ENCODE measurements at regions not wholly inside any gene's neighbourhood (a gene's known extent, or its start where the extent isn't known, plus 50 kb on each side); places are given as distances from the start of the nearest gene placed in this dataset.

DNA sequence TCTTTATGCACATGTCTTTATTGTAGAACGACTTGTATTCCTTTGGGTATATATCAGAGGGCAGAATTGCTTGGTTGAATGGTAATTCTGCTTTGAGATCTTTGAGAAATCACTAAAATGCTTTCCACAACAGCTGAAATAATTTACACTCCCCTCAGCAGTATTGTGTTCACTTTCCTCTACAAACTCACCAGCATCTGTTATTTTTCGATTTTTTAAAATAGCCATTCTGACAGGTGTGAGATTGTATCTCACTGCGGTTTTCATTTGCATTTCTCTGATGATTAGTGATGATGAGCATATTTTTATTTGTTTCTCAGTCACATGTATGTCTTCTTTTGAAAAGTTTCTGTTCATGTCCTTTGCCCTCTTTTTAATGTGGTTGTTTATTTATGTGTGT lies 459.8 kb downstream of the PABPC4L start:
- DNase-seq (ENCODE audit: low spot score) = no peak

DNA sequence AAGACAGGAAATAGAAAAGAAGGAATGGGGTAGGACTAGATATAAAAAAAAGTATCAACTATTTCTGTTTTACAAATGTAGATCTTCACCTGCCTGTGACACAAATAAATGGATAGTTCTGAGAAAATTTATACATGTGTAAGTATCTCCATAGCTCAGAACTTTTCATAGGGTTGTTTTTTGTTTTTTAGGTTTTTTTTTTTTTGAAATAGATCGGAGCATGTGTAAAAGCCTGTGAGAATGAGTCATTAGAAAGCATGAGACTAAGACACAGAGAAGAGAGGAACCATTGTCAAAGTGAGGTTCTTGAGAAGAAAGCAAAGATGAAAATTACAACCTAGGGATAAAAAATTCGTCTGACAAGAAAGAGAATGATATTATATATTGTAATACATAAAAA lies 481.6 kb downstream of the PABPC4L start:
- DNase-seq (ENCODE audit: low spot score) = no peak

DNA sequence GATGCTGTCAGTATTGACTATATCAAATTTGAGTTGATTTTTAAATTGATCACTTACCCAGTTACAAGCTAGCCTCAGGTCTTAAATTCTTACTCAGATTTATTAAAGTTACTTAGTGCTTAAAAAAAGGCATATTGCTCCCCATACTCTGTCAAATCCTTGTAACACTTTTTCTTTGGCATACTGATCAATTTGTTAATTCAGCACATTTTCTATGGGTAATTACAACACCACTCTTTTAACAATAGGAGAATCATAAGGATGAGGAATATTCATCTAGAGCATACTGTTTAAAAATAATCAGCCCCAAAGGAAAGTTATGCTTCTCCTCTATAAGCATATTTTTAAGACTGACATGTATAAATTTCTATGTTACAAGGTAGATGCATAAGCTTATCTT lies 482.5 kb downstream of the PABPC4L start:
- no peak for DNase-seq (ENCODE audit: low spot score)

DNA sequence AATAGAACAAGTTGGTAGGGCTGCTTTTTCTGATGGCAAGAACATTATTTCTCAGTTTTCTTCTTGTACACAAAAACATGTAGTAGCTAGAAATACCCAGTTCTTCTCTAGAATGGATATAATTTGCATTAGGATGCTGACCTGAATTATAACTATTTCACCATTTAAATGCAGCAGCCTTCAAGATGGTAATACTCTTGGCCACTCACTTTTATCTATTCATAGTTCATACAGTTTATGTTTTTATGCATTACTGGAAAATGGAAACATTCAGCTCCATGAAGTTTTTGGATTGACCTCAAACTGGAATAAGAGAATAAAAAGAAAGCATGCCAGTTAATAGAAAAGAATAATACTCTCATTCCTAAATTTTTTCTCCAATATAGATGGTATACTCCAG lies 487.4 kb downstream of the PABPC4L start:
- no peak for DNase-seq (ENCODE audit: low spot score)

DNA sequence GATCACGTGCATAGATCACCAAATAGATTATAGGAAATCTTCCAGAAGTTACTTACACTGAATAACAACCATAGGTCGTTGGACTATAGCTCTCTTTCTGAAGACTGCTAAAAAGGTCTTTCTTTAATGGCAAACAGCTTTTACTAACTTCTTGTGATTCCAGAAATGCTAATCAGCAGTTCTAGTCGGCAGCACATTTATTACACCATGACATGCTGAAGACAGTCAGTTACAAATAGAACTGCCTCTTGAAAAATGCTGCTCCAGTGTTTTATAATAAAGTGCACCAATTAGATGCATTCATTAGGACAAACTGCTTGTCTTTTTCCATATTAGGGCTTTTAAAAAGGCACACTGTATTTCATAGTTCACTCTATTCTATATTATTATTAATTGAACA lies 488.2 kb downstream of the PABPC4L start:
- no peak for DNase-seq (ENCODE audit: low spot score)

DNA sequence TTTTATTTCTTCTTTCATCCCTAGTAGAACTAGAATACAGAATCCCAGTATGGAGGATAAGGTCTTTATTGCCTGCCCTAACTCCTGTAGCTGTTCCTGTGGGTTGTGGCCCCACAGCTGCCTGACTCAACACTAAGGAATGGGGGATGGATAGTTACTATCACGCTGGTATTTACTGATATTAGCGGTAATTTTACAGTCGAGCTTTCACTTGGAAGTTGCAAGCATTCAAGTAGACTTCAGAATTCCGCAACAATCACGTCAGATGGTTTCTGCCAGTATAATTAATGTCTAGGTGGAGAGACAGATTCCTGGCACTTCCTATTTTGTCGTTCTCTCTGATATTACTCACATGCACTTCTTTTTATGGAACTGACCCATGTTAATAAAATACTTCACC lies 489.8 kb downstream of the PABPC4L start:
- no peak for DNase-seq (ENCODE audit: low spot score)

DNA sequence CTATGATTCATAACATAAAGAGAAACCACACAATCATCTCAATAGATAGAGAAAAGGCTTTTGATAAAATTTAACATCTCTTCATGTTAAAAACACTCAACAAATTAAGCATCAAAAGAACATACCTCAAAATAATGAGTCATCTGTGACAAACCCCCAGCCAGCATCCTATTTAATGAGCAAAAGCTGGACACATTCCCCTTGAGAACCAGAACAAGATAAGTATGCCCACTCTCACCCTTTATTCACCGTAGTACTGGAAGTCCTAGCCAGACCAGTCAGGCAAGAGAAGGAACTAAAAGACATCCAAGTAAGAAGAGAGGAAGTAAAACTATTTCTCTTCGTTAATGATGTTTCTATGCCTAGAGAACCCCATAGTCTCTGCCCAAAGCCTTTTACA lies 507.2 kb downstream of the PABPC4L start:
- no peak for DNase-seq (ENCODE audit: low spot score)

DNA sequence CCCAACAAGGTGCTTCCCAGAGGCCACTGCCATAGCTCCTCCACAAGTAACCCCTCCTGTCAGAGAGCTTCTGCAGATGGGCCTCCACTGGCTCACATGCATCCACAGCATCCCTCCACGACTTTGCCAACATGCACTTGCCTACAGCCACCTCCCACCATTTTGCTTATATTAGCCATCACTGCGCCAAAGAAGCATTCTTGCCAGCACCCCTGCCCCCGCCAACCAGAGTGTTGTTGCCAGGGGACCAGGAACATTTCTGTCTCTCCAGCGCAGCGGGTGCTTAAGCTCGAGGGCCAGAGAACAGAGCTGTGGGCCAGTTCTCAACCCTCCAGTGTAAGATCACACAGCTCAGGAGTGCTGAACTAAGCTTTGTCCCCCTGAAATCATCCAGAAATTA lies 517.6 kb downstream of the PABPC4L start:
- no peak for DNase-seq (ENCODE audit: low spot score)

DNA sequence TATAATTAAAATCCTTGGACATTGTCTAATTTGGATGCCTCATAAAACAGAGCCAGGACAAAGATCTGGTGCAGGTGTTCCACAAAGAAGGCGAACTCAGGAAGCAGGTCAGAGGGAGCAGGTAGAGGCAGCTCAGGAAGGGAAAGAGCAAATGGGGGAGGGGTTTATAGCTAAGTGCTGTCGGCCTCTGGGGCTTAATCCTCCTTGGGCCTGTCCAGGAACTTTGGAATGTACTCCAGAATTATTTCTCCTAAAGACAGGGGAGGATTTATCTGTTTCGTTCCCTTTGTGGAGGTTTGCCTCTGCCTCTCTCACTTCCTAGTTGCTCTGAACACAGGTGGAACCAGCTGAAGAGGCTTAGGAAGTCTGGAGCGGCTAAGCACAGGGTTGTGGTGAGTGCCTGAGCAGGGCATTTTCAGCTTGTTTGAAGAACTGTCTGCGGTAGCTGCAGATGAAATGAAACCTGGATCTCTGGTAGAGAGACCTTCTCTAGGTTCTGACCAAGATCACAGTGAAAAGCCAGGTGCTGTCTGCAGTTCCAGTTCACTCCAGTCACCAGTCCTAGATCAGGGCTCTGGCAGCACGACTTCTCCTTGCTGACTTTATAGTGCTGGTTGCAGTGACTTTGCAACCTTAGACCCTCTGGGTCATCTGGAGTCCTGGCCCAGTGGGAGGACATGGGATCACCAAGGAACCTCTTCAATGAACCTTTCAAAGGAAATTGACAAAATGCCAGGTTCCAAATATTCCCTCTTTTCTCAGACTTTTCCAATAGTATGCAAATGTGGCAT lies 519.2 kb downstream of the PCDH10 start:
- DNase-seq (ENCODE audit: low spot score) = no peak

DNA sequence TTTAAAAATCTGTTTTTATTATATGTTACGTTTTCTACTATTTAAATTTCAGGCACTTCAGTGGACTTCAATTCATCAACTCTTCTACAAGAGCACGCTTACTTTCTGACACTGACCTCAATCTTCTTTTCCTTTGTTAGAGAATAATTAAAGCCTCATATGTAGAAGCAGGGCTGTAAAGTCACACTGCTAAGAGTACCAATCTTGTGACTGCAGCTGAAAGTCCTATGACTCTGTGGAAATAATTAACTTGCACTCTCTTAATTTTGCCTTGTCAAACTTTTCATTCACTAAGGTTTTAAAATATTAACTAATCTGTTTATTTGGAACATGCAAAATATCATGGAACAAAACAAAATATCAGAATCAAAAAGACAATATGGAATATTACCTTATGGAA lies 498.1 kb downstream of the PCDH10 start:
- no peak for DNase-seq (ENCODE audit: low spot score)

DNA sequence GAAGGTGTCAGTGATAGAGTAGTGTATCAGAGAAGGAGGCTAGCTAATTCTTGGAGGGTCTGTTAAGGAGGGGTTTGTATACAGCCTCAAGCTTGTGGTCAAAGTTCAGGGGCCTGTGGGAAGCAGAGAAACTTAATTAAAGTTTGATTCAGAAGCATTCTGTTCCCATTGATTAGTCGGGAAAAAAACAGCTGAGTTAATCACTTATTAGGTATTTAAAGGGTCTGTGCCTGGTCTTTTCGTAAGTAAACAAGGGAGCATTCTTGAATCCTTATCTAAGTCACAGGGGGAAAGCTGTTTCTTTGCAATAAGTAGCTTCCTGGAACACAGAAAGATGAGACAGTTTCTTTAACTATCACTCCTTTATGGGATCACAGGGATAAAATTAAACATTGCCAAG lies 492.1 kb downstream of the PCDH10 start:
- DNase-seq (ENCODE audit: low spot score) = no peak

DNA sequence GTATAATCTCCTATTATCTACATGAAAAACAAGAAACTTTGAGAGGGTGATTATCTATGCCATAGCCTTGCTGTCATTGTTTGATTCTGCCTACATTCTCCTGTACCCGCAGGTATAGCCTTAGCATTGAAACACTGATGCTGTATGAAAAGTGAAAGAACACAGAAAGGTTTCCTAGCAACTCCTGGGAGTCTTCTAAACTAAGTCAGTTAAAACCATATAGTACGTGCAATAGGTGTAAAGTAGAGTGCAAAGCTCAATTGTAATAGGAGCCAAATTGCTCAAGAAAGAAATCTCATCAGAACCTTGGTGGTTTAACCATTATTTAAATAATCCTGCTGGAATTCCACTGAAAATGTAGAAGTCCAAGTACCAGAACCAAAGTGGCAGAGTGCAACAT lies 489.7 kb downstream of the PCDH10 start:
- DNase-seq (ENCODE audit: low spot score) = no peak

DNA sequence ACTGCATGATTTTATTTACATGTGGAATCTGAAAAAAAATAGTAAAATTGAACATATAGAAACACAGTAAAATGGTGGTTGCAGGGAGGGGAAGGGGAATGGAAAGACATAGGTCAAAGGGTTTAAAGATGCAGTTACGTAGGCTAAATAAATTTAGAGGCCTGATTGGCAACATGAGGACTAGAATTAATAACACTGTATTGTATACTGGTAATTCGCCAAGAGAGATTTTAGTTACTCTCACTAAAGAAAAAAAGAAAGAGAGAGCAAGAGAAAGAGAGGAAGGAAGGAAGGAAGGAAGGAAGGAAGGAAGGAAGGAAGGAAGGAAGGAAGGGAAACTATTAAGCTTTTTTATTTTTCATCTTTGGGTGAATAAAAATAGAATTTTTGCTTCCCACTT lies 488.1 kb downstream of the PCDH10 start:
- no peak for DNase-seq (ENCODE audit: low spot score)

DNA sequence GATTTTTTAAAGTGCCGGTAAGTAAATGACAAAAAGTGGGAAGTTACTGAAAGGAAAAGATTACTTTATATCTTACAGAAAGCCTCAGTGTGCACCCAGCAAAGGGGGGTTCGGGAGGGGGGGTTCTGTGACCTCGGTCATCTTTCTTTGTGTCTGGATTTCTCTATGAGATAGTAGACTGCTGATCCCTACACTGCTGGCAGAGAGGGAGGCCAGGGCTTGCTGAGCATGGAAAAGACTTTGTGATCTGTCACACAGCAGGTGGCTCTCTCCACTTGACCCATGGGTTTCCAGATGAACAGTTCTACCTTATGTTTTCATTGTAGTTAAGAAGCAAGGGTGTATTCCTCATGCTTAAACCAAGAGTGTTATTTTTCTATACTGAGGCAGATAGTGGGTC lies 475.6 kb downstream of the PCDH10 start:
- DNase-seq (ENCODE audit: low spot score) = no peak

DNA sequence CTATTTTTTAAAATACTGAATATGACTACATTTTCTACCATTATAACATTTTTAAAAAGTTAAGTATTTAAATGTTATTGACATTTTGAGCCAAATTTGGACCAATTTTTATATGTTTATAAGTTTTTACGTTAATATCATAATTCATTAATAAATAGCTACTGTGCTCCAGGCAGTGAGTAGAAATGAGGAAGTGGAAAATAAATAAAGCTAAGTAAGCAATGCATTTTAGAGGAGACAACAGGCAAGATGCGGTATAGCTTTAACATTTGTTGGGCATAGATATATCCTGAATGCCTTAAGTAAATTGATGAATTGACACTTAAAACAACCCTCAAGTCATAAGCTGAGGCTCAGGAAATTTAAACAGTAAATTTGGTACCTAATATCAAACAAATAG lies 474.8 kb downstream of the PCDH10 start:
- DNase-seq (ENCODE audit: low spot score) = no peak

DNA sequence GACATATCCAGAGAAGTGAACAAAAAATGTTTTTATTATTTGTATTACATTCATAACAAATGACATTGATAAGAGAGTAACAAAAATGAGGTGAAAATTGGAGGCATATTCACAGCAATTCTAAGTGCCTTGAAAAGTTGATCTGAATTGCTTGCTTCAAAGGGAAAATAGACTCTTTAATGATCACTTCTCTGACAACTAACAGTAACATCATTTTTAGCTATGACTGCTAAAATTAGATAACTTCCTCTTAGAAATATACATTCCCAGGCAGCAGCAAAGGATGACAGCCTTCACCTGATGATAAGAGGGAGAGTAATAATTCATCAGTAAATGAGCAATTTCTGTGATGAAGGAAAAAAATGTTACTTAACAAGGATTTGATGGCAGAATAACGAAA lies 472.5 kb downstream of the PCDH10 start:
- DNase-seq (ENCODE audit: low spot score) = no peak

DNA sequence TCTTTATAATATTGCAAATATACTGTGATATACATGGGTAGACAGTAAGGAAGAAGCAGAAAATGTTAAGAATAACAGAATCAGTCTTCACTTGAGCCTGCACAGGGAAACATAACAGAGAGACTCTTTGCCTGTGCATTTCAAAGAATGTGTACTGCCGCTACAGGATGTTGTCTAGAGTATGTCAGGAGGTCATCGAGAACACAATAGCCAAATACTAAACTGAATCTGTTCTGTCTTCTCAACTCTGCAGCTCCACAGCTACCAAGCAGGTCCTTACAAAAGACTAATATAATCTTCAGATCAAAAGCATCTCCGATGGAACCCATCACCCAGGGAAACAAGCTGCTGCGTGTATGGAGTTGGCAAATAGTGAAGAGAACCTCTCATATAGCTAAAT lies 471.5 kb downstream of the PCDH10 start:
- DNase-seq (ENCODE audit: low spot score) = no peak

DNA sequence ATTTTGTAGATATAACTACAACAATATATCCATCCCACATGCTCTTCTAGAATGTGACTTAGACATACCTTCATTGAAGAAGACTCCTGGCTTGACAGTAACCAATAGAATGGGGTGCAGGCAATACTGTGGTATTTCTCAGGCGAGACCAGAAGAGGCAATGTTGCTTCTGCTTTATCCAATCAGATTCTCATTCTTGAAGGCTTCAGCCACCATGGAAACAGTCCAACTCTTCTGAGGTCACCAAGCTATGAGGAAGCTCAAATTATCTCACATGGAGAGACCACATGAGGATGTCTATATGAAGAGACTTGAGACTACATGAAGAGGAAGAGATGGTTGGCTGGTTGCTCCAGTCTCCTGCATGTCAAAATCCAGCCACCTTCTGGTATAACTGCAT lies 469.9 kb downstream of the PCDH10 start:
- no peak for DNase-seq (ENCODE audit: low spot score)

DNA sequence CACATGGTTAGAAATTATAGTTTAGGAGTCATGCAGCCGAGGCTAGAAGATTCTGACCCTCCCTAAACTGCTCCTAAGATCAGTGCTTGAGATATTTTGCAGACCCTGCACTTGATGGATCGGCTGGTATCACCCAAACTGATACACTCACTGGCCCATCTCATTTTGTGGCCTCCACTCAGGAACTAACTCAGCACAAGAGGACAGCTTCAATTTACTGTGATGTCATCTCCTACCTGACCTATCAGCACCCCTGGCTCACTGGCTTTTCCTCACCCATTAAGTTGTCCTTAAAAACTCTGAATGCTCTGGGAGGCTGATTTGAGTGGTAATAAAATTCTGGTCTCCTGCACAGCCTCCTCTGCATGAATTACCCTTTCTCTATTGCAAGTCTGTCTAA lies 450.9 kb downstream of the PCDH10 start:
- no peak for DNase-seq (ENCODE audit: low spot score)

DNA sequence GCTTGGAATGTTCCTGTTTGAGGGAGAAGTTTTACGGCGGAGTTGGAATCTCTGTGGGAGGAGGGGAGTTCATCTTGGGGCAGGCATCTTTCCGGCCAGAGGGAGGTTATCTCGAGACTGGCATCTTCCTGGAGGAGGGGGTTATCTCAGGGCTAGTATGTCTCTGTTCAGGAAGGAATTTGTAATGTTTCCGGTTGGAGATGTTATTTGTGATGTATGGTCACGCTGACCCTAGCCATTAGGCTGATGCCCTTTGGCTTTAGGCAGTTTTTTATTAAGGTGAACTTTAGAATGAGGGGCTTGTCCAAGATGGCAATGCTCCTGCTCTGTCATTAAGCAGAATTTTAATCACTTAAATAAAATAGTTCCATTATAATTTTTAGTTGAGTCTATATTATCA lies 449.7 kb downstream of the PCDH10 start:
- no peak for DNase-seq (ENCODE audit: low spot score)

DNA sequence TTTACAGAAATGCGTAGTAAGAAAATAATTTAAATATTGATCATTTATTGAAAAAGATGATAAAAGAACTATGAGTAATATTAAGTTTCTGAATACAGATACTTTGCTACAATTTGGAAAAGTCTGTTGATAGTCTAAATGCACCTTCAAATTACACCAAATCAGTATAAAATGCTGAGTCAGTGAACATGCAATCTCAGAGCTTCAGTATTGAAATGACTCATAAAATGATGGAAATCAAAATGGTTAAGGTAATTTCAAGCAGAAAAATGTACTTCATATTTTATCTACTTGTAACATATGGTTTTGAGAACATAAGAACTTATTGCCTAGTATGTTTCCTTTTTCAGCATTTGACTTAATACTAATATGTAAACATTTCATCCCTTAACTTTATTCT lies 448.2 kb downstream of the PCDH10 start:
- DNase-seq (ENCODE audit: low spot score) = no peak

DNA sequence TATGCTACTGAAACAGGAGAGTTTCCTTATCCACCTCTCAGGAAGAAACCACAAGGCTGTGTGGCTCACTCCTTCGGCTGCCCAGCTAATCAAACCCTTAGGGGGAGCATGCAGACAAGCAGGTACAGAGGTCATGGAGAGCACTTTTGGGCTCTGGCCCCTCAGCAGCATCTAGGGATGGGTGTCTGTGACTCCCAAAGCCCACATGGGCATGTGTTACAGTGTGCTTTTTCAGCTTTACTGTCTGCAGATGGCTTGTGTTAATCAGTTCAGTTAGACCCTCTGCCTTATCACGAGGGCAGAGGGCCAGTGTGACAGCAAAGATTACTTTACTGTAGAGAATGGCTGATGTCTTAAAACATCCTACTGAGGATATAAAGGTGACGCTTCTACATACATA lies 447.4 kb downstream of the PCDH10 start:
- no peak for DNase-seq (ENCODE audit: low spot score)

DNA sequence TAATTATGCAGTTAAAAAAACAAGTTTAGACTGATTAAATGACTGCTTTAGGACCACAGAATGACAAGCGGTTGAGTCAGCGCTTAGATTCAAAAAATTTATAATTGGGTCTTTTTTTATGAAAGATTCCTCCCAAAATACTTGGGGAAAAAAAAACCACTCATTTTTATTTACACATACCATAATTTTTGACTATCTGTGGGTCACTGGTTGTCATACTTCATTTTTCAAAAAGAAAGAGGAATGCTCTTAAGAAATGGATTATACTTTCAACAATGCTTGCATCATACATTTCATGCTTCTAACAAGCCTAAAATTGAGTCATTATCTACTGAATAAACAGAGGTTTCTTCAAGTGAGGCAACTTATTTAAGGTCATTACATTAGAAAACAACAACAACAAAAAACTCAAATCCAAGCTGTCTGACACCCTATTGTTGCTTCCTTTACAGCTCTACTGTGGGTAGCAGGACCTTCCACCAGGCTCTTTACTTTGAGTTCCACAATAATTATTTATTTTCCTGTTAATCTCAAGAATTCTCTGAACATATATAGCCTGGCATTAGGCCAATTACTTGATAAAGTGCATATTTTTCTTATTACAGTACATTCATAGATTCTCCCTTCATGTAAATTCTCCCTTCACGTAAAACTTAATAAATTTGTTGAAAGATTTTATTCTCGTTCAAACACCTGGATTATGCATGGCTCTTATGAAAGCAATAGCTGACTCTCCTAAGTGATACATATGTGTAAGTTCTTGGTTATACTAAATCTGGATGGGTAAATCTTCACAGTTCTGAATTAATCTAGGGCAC lies 445.5 kb downstream of the PCDH10 start:
- DNase-seq (ENCODE audit: low spot score) = no peak

DNA sequence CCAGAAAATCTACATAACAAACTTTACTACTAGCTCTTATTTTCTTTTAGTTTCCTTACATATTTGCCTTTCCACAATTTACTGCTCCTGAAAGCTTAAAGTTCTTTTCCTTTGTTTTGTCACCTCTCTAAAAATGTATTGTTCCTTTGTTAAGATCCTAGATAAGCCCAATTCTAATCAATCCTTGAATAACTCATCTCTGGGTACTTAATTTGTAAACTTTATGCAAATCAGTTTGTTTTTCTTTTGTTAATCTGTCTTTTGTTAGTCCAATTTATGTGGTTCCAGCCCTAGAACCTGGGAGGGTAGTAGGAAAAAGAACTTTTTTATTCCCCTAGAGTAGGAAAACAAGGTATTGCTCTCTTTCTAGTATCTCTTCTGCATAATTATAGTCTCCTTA lies 444.7 kb downstream of the PCDH10 start:
- no peak for DNase-seq (ENCODE audit: low spot score)

Data from SW480 (cell line).